ENCODE measurements at regions not wholly inside any gene's neighbourhood (a gene's known extent, or its start where the extent isn't known, plus 50 kb on each side); places are given as distances from the start of the nearest gene placed in this dataset.

GRCh38 chr2:134782792-134783191, 55.6 kb upstream of the ACMSD start (continued):
- TF ChIP-seq ZNF770 (CRISPR knock-in tag; IDR thresholded peaks at IDR 0.05) (no peak), NFE2 (CRISPR knock-in tag; IDR thresholded peaks at IDR 0.05) (no peak), MIER2 (CRISPR knock-in tag; IDR thresholded peaks at IDR 0.05) (peak; percentile 62; the same call in 1 of the 2 replicates), ZNF432 (CRISPR knock-in tag; IDR thresholded peaks at IDR 0.05; ENCODE audit: borderline replicate concordance) (no peak), ZNF674 (CRISPR knock-in tag; IDR thresholded peaks at IDR 0.05; ENCODE audit: low read depth) (no peak), ZSCAN22 (CRISPR knock-in tag; IDR thresholded peaks at IDR 0.05) (no peak), BRCA1 (CRISPR knock-in tag; IDR thresholded peaks at IDR 0.05) (no peak), ZSCAN12 (CRISPR knock-in tag; IDR thresholded peaks at IDR 0.05) (no peak), ZNF451 (CRISPR knock-in tag; IDR thresholded peaks at IDR 0.05) (no peak), TARDBP (CRISPR knock-in tag; IDR thresholded peaks at IDR 0.05) (0 out of 2 replicates have a peak, but pooled peaks have one; percentile 28), AGO2 (optimal IDR thresholded peaks at IDR 0.05; ENCODE audit: low read depth, low read length) (no peak), POLR2AphosphoS2 (IDR thresholded peaks at IDR 0.05; ENCODE audit: low read depth, low read length) (no peak), ZKSCAN8 (CRISPR knock-in tag; IDR thresholded peaks at IDR 0.05; ENCODE audit: borderline replicate concordance) (no peak), ATF4 (CRISPR knock-in tag; IDR thresholded peaks at IDR 0.05) (0 out of 4 replicates have a peak, but pooled peaks of 1 of the 2 experiments have one; percentile 29), HCFC1 (IDR thresholded peaks at IDR 0.05; ENCODE audit: low read depth, low read length) (no peak), RBFOX2 (IDR thresholded peaks at IDR 0.05; ENCODE audit: low read depth, low read length) (no peak), CEBPB (IDR thresholded peaks at IDR 0.05; ENCODE audit: borderline replicate concordance, low read depth, low read length) (peak; percentile 42; the same call in 1 of the 2 replicates), ZBTB42 (CRISPR knock-in tag; IDR thresholded peaks at IDR 0.05) (no peak), TFDP2 (CRISPR knock-in tag; IDR thresholded peaks at IDR 0.05) (no peak), NFAT5 (CRISPR knock-in tag; IDR thresholded peaks at IDR 0.05) (no peak), NFRKB (IDR thresholded peaks at IDR 0.05) (no peak), GABPA (IDR thresholded peaks at IDR 0.05; ENCODE audit: low read depth, low read length) (no peak), GABPA (CRISPR knock-in tag; IDR thresholded peaks at IDR 0.05; ENCODE audit: low read depth) (peak; percentile 30; the same call in 1 of the 2 replicates), XBP1 (CRISPR knock-in tag; IDR thresholded peaks at IDR 0.05) (no peak), FLYWCH1 (CRISPR knock-in tag; IDR thresholded peaks at IDR 0.05) (no peak)
